ENCODE measurements at regions not wholly inside any gene's neighbourhood (a gene's known extent, or its start where the extent isn't known, plus 50 kb on each side); places are given as distances from the start of the nearest gene placed in this dataset.

DNA sequence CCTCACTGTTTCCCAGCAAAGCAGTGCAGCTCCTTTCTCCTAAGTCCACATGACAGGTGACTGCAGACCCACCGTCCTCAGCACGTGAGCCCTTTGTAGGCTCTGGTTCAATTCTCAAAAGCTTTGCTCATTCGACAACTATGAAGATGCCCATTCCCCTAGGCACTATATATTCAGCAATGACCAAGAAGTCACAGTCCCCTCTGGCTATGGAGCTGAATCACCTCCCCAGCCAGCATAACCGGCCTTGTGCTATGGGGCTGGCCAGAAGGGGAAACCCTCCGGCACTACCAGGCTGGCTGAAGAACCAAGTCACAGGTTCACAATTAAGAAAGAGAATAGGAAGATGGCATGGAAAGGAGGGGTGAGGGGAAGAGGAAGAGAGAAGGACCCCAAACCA lies 139.7 kb downstream of the WSCD1 start:
- H3K9me3 ChIP-seq (ENCODE audit: low read depth, low read length) = no peaks in the 10 kb centered on the region
- TF ChIP-seq, protein P1, sequence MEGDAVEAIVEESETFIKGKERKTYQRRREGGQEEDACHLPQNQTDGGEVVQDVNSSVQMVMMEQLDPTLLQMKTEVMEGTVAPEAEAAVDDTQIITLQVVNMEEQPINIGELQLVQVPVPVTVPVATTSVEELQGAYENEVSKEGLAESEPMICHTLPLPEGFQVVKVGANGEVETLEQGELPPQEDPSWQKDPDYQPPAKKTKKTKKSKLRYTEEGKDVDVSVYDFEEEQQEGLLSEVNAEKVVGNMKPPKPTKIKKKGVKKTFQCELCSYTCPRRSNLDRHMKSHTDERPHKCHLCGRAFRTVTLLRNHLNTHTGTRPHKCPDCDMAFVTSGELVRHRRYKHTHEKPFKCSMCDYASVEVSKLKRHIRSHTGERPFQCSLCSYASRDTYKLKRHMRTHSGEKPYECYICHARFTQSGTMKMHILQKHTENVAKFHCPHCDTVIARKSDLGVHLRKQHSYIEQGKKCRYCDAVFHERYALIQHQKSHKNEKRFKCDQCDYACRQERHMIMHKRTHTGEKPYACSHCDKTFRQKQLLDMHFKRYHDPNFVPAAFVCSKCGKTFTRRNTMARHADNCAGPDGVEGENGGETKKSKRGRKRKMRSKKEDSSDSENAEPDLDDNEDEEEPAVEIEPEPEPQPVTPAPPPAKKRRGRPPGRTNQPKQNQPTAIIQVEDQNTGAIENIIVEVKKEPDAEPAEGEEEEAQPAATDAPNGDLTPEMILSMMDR (IDR thresholded peaks at IDR 0.05; ENCODE audit: extremely low read depth, low read depth, low read length) = no peak
- no peak for DNase-seq (ENCODE audit: insufficient read length, low spot score, missing footprints)
- no peaks in the 10 kb centered on the region for H3K36me3 ChIP-seq (ENCODE audit: insufficient read depth, low read length)
- H3K4me2 ChIP-seq (ENCODE audit: insufficient read depth, low read length) = no peak overlapping the region
- no peak overlapping the region for H3K4me3 ChIP-seq (ENCODE audit: insufficient read depth, low read length)
- no peak overlapping the region for H3K27ac ChIP-seq (ENCODE audit: low read depth, low read length)
- no peaks in the 10 kb centered on the region for H4K20me1 ChIP-seq (ENCODE audit: insufficient read depth, low read length)
- H3K79me2 ChIP-seq (ENCODE audit: insufficient read depth, low read length) = no peaks in the 10 kb centered on the region
- no peaks in the 10 kb centered on the region for H3K4me1 ChIP-seq (ENCODE audit: insufficient read depth, low read length)
- peaks cover 16% of the 10 kb centered on the region for H3K27me3 ChIP-seq (ENCODE audit: insufficient read depth, low read length)
- no peak overlapping the region for H2AFZ ChIP-seq (ENCODE audit: low read length)

DNA sequence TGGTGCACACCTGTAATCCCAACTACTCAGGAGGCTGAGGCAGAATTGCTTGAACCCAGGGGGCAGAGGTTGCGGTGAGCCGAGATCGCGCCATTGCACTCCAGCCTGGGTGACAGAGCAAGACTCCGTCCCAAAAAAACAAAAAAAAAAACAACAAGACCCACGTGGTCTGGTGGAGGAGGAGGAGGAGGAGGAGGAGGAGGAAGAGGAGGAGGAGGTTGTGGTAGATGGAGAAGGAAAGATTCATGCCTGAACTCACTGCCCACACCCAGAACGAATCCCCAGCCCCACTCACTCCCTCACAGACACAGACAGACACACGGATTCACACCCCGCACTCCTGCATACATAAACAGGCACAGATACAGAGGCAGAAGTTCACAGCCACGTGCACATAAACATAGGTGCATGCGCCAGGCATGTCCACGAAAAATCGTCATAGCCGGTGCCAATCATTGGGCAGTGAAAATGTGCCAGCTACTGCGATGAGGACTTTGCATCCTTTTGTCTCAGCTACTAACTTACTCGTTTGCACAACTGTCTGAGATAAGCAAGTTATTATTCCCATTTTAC lies 138.5 kb downstream of the WSCD1 start:
- Histone ChIP-seq H3K27ac (ENCODE audit: low read depth, low read length) (no peak overlapping the region), H3K9me3 (ENCODE audit: low read depth, low read length) (no peaks in the 10 kb centered on the region), H3K4me3 (ENCODE audit: insufficient read depth, low read length) (no peak overlapping the region), H4K20me1 (ENCODE audit: insufficient read depth, low read length) (no peaks in the 10 kb centered on the region), H3K36me3 (ENCODE audit: insufficient read depth, low read length) (no peaks in the 10 kb centered on the region), H3K4me1 (ENCODE audit: insufficient read depth, low read length) (no peaks in the 10 kb centered on the region), H3K27me3 (ENCODE audit: insufficient read depth, low read length) (peaks cover 18% of the 10 kb centered on the region), H2AFZ (ENCODE audit: low read length) (no peak overlapping the region), H3K4me2 (ENCODE audit: insufficient read depth, low read length) (no peak overlapping the region), H3K79me2 (ENCODE audit: insufficient read depth, low read length) (no peaks in the 10 kb centered on the region)
- TF ChIP-seq, protein P1 (IDR thresholded peaks at IDR 0.05; ENCODE audit: extremely low read depth, low read depth, low read length) = no peak
- no peak for DNase-seq (ENCODE audit: insufficient read length, low spot score, missing footprints)

DNA sequence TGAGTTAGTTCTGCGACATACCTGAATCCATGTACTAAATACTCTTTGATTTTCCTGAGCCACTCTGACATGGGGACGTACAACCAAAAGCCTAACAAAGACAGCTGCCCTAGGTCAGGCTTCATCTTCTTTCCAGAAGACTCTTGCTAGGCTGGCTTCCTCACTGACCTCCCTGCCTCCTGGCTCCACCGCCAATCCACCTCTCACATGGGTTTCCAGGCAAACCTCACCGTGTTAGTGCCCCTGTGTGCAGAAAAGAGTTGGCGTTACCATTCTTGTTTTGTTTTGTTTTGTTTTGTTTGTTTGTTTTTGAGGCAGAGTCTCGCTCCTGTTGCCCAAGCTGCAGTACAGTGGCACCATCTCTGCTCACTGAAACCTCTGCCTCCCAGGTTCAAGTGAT lies 135.3 kb downstream of the WSCD1 start:
- no peak overlapping the region for H3K27ac ChIP-seq (ENCODE audit: low read depth, low read length)
- no peaks in the 10 kb centered on the region for H3K9me3 ChIP-seq (ENCODE audit: low read depth, low read length)
- DNase-seq (ENCODE audit: insufficient read length, low spot score, missing footprints) = no peak
- TF ChIP-seq, protein P1 (IDR thresholded peaks at IDR 0.05; ENCODE audit: extremely low read depth, low read depth, low read length) = no peak
- no peaks in the 10 kb centered on the region for H3K36me3 ChIP-seq (ENCODE audit: insufficient read depth, low read length)
- H3K79me2 ChIP-seq (ENCODE audit: insufficient read depth, low read length) = no peaks in the 10 kb centered on the region
- H3K4me1 ChIP-seq (ENCODE audit: insufficient read depth, low read length) = no peaks in the 10 kb centered on the region
- no peak overlapping the region for H3K4me2 ChIP-seq (ENCODE audit: insufficient read depth, low read length)
- H4K20me1 ChIP-seq (ENCODE audit: insufficient read depth, low read length) = no peaks in the 10 kb centered on the region
- H2AFZ ChIP-seq (ENCODE audit: low read length) = no peak overlapping the region
- peaks cover 14% of the 10 kb centered on the region for H3K27me3 ChIP-seq (ENCODE audit: insufficient read depth, low read length)
- H3K4me3 ChIP-seq (ENCODE audit: insufficient read depth, low read length) = no peak overlapping the region

DNA sequence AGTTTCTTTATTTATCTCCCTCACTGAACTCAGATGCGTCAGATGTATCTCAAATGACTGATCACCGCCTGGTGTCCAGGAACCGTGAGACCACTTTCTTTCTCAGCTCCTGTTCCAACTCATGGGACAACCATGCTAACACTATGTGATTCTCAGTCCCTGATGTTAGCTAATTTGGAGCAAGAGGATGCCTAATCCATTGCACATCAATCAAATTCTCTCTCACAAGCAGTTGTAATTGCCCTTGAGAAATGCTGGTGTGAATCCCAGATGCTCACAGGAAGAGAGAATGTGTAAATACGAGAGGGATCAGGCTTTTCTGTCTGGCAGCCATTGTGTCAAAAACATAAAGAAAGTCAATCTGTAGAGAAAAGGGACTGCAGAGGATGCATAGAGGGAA lies 134.9 kb downstream of the WSCD1 start:
- H3K4me2 ChIP-seq (ENCODE audit: insufficient read depth, low read length) = no peak overlapping the region
- no peaks in the 10 kb centered on the region for H3K79me2 ChIP-seq (ENCODE audit: insufficient read depth, low read length)
- no peak overlapping the region for H3K27ac ChIP-seq (ENCODE audit: low read depth, low read length)
- H3K36me3 ChIP-seq (ENCODE audit: insufficient read depth, low read length) = no peaks in the 10 kb centered on the region
- H2AFZ ChIP-seq (ENCODE audit: low read length) = no peak overlapping the region
- TF ChIP-seq, protein P1 (IDR thresholded peaks at IDR 0.05; ENCODE audit: extremely low read depth, low read depth, low read length) = no peak
- peaks cover 14% of the 10 kb centered on the region for H3K27me3 ChIP-seq (ENCODE audit: insufficient read depth, low read length)
- no peak for DNase-seq (ENCODE audit: insufficient read length, low spot score, missing footprints)
- no peaks in the 10 kb centered on the region for H3K9me3 ChIP-seq (ENCODE audit: low read depth, low read length)
- no peaks in the 10 kb centered on the region for H4K20me1 ChIP-seq (ENCODE audit: insufficient read depth, low read length)
- H3K4me1 ChIP-seq (ENCODE audit: insufficient read depth, low read length) = no peaks in the 10 kb centered on the region
- no peak overlapping the region for H3K4me3 ChIP-seq (ENCODE audit: insufficient read depth, low read length)

All from osteoblast (primary cell).